ENCODE measurements at regions not wholly inside any gene's neighbourhood (a gene's known extent, or its start where the extent isn't known, plus 50 kb on each side); places are given as distances from the start of the nearest gene placed in this dataset.

DNA sequence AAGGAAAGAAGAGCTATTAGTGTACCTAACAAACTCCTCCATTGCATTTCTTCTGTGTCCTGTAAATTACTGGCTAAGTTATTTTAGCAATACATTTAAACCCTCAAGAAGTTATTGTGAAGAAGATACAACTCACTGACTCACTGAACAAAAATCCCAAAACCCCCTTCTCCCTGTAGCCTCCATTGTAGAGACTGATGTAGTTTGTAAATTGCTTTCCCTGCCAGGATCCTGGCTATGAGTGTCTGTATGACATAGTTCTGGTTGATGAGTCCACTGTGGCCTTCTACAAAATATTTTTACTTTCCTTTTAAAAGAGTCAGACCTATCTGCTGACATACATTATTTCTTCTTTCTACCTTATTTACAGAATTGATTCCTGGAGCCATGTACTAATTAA is 155.6 kb downstream of the SLC6A15 start:
- Histone ChIP-seq H3K36me3 (no peaks in the 10 kb centered on the region), H3K9me3 (no peaks in the 10 kb centered on the region), H3K4me1 (no peaks in the 10 kb centered on the region), H3K27me3 (no peaks in the 10 kb centered on the region), H3K4me3 (no peak overlapping the region), H3K27ac (no peak overlapping the region)
- no peak for ATAC-seq
- no peak for DNase-seq
- TF ChIP-seq, protein P1, sequence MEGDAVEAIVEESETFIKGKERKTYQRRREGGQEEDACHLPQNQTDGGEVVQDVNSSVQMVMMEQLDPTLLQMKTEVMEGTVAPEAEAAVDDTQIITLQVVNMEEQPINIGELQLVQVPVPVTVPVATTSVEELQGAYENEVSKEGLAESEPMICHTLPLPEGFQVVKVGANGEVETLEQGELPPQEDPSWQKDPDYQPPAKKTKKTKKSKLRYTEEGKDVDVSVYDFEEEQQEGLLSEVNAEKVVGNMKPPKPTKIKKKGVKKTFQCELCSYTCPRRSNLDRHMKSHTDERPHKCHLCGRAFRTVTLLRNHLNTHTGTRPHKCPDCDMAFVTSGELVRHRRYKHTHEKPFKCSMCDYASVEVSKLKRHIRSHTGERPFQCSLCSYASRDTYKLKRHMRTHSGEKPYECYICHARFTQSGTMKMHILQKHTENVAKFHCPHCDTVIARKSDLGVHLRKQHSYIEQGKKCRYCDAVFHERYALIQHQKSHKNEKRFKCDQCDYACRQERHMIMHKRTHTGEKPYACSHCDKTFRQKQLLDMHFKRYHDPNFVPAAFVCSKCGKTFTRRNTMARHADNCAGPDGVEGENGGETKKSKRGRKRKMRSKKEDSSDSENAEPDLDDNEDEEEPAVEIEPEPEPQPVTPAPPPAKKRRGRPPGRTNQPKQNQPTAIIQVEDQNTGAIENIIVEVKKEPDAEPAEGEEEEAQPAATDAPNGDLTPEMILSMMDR (IDR thresholded peaks at IDR 0.05) = no peak
- intact Hi-C loops (cut with DNase I) = no loop called here
- no peak for FAIRE-seq

DNA sequence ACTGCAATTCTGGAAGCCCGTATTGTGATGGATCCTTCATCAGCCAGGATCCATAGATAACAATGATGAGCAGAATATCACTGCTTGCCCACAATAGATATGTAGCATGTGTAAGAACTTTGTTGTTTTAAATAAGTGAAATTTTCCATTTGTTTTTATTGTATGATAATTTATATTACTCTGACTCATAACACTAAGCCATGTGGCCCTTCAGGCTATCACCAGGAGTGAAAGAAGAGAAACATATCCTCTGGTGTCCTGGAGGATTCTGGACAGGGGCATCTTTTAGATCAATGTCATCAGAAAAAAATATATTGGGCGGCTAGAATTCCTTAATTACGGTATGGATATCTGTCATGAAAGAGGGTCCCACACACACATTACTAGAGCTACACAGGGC is 167.5 kb downstream of the SLC6A15 start:
- Histone ChIP-seq H3K27me3 (no peaks in the 10 kb centered on the region), H3K9me3 (no peaks in the 10 kb centered on the region), H3K27ac (no peak overlapping the region), H3K36me3 (no peaks in the 10 kb centered on the region), H3K4me3 (no peak overlapping the region), H3K4me1 (no peaks in the 10 kb centered on the region)
- TF ChIP-seq, protein P1 (IDR thresholded peaks at IDR 0.05) = no peak
- intact Hi-C loops (cut with DNase I) = no loop called here
- no peak for ATAC-seq
- WGBS, 2 donors = 64 to 78% methylated on average over 3 of the region's 3 CpGs
- FAIRE-seq = no peak
- no peak for DNase-seq

DNA sequence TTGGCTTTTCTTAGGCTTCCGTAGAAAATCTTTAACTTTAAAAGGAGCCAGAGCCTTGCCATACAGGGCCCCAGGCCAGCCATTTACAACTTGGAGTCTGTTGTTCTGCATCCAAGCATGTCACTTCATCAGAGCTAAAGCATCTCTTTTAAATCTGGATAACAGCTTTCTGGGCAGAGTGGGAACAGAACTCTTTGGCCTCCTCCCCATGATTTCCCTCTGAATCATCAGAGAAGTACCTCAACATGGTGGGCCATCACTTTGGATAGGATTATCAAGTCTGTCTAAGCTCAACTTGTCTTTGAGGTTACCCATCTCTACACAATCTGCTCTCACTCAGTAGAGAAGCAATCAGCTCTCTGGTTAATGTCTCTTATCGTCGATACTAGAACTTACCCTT is 170.9 kb downstream of the SLC6A15 start:
- Histone ChIP-seq H3K4me1 (no peaks in the 10 kb centered on the region), H3K27ac (no peak overlapping the region), H3K36me3 (no peaks in the 10 kb centered on the region), H3K27me3 (no peaks in the 10 kb centered on the region), H3K4me3 (no peak overlapping the region), H3K9me3 (no peaks in the 10 kb centered on the region)
- no peak for FAIRE-seq
- TF ChIP-seq, protein P1 (IDR thresholded peaks at IDR 0.05) = no peak
- ATAC-seq = no peak
- 67 to 73% methylated on average over 3 of the region's 3 CpGs for WGBS, 2 donors
- DNase-seq = no peak
- intact Hi-C loops (cut with DNase I) = no loop called here

DNA sequence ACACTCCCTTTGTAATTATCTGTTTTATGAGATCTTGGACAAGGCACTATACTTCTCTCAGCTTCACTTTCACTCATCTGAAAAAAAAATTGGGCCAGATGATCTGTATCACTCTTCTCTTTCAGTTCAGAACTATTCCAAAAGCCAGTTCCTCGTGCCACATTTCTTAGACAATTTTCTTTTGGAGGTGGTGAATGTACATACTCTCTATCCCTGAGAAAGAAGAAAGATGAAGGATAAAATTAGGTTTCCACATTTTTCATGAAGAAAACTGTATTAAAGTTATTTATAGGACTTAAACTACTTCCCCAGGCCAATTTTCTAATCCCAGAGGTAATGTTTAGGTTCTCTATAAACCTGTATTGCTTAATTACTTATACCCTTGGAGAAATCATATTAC is 171.6 kb downstream of the SLC6A15 start:
- Histone ChIP-seq H3K36me3 (no peaks in the 10 kb centered on the region), H3K27me3 (no peaks in the 10 kb centered on the region), H3K4me3 (no peak overlapping the region), H3K9me3 (no peaks in the 10 kb centered on the region), H3K4me1 (no peaks in the 10 kb centered on the region), H3K27ac (no peak overlapping the region)
- 31 to 46% methylated on average over 1 of the region's 1 CpG for WGBS, 2 donors
- FAIRE-seq = no peak
- no peak for ATAC-seq
- TF ChIP-seq, protein P1 (IDR thresholded peaks at IDR 0.05) = no peak
- no peak for DNase-seq
- intact Hi-C loops (cut with DNase I) = no loop called here

DNA sequence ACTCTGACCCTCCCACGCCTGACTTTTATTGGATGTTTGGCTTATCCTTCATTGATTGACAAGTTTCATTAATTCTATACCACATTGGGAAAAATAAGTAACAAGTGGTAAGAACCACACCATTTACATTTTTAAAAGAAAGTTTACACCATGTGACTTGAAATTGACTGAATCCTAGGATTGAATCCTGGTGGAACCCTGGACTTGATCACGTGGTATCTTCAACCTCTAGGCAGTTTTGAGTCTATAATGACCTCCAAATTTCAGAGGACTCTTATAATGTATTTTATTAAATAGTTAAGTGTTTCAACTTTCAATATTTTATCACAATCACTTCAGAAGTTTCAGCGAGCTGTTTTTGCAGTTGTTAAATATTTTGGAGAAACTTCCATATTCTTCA is 172.0 kb downstream of the SLC6A15 start:
- WGBS, 2 donors = 52 to 59% methylated on average over 3 of the region's 3 CpGs
- Histone ChIP-seq H3K9me3 (no peaks in the 10 kb centered on the region), H3K27ac (no peak overlapping the region), H3K36me3 (no peaks in the 10 kb centered on the region), H3K4me3 (no peak overlapping the region), H3K4me1 (no peaks in the 10 kb centered on the region), H3K27me3 (no peaks in the 10 kb centered on the region)
- ATAC-seq (no peak), DNase-seq (no peak), FAIRE-seq (no peak)
- intact Hi-C loops (cut with DNase I) = no loop called here
- TF ChIP-seq, protein P1 (IDR thresholded peaks at IDR 0.05) = no peak

All from pancreas (tissue), 10 donors.